ENCODE measurements at regions not wholly inside any gene's neighbourhood (a gene's known extent, or its start where the extent isn't known, plus 50 kb on each side); places are given as distances from the start of the nearest gene placed in this dataset.

- CTCF ChIA-PET = interaction anchor here (1.1 to 1.9 kb wide), 2 partner anchors 112 to 114 kb away, joined by 4 to 8 read pairs; no protein-coding TSS in a partner anchor
- Histone ChIP-seq H3K9me3 (no peaks in the 10 kb centered on the region), H3F3A (replicated peaks; ENCODE audit: insufficient read depth) (no peaks in the 10 kb centered on the region), H3K79me2 (ENCODE audit: insufficient read depth) (no peaks in the 10 kb centered on the region), H3K27me3 (ENCODE audit: insufficient read depth) (no peaks in the 10 kb centered on the region), H3K27ac (ENCODE audit: low read depth in 2 of 2, low read length in 1 of 2) (no peak overlapping the region; a peak in 1 of 4 replicates), H2AFZ (ENCODE audit: low read depth) (no peak overlapping the region), H3K9me2 (no peaks in the 10 kb centered on the region), H3K36me3 (replicated peaks in 1 of 2; ENCODE audit: control insufficient read depth in 1 of 2, insufficient read depth in 2 of 2, low read length in 1 of 2) (no peaks in the 10 kb centered on the region), H3K9ac (no peak overlapping the region), H3K4me1 (ENCODE audit: control insufficient read depth in 1 of 2, insufficient read depth in 2 of 2, low read depth in 1 of 2, low read length in 1 of 2) (peaks cover 8 to 10% of the 10 kb centered on the region in 2 experiments; a peak in 3 of 4 replicates), H4K20me1 (ENCODE audit: insufficient read depth) (no peaks in the 10 kb centered on the region), H3K4me3 (ENCODE audit: low read depth in 2 of 2, low read length in 1 of 2) (no peak overlapping the region), H3K4me2 (no peak overlapping the region)
- POLR2A ChIA-PET = no interaction called here
- TF ChIP-seq TAF1 (IDR thresholded peaks at IDR 0.05; ENCODE audit: borderline replicate concordance, low read depth, low read length) (no peak), TCF12 (IDR thresholded peaks at IDR 0.05) (no peak), FOXJ3 (CRISPR knock-in tag; IDR thresholded peaks at IDR 0.05) (no peak), RCOR1 (IDR thresholded peaks at IDR 0.05; ENCODE audit: low read length) (no peak), FOSL2 (IDR thresholded peaks at IDR 0.05; ENCODE audit: borderline replicate concordance, low read depth) (no peak), CTCF (IDR thresholded peaks at IDR 0.05) (no peak), USF2 (IDR thresholded peaks at IDR 0.05; ENCODE audit: borderline replicate concordance, low read depth, low read length) (no peak), REST (IDR thresholded peaks at IDR 0.05; ENCODE audit: low read depth, low read length) (no peak), SIN3A (IDR thresholded peaks at IDR 0.05; ENCODE audit: borderline replicate concordance, low read depth, low read length) (no peak)
- TF ChIP-seq, protein P1, sequence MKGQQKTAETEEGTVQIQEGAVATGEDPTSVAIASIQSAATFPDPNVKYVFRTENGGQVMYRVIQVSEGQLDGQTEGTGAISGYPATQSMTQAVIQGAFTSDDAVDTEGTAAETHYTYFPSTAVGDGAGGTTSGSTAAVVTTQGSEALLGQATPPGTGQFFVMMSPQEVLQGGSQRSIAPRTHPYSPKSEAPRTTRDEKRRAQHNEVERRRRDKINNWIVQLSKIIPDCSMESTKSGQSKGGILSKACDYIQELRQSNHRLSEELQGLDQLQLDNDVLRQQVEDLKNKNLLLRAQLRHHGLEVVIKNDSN (IDR thresholded peaks at IDR 0.05; ENCODE audit: borderline replicate concordance, low read depth) = no peak
- WGBS (ENCODE audit: low lambda C conversion rate) = 84% methylated on average over 3 of the region's 3 CpGs
- DNase-seq = no peak
These were observed 541.1 kb downstream of the ETS1 start for GRCh38 chr11:128046213-128046612.

Measured in SK-N-SH (cell line).